Thyroid gland (tissue), 4 donors: ENCODE measurements at regions not wholly inside any gene's neighbourhood (a gene's known extent, or its start where the extent isn't known, plus 50 kb on each side); places are given as distances from the start of the nearest gene placed in this dataset.
"Not testable (repeated sequence)": the region's sequence is repeated elsewhere in the genome, so short reads cannot be mapped to it uniquely, and the experiment has no call there.

Experiments
- POLR2A ChIP-seq, 2 donors: fragments of 450-650 bp; IDR thresholded peaks; one replicate each; pipeline ENCODE4 v1.6.1; 2017; ENCODE audit warnings: antibody characterized with exemption in 2 of 2, mild to moderate bottlenecking in 2 of 2, moderate library complexity in 1 of 2
- TF ChIP-seq, protein P1 (sequence below), 6 experiments: fragments of 200-600 bp in 3 of 6; fragments of 450-650 bp in 3 of 6; sonication (generic) in 3 of 6; IDR thresholded peaks; one replicate each; pipeline ENCODE4 v1.5.1; 2016 to 2019; ENCODE audit warnings: antibody characterized with exemption in 6 of 6, mild to moderate bottlenecking in 2 of 6, inconsistent platforms in 1 of 6, moderate library complexity in 1 of 6

DNA sequence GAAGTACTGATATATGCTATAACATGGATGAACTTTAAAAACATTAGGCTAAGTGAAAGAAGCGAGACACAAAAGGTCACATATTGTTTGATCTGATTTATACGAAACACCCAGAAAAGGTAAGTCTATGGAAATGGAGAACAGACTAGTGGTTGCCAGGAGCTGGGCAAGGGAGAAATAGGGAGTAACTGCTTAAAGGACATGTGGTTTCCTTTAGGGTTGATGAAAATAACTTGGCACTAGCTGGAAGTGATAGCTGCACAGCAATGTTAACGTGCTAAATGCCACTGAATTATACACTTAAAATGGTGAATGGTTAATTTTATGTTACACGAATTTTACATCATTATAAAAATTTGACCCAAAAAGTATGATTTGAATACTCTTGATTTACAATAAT, 147.7 kb downstream of the SPATA31A1 start:
- TF ChIP-seq, protein P1, sequence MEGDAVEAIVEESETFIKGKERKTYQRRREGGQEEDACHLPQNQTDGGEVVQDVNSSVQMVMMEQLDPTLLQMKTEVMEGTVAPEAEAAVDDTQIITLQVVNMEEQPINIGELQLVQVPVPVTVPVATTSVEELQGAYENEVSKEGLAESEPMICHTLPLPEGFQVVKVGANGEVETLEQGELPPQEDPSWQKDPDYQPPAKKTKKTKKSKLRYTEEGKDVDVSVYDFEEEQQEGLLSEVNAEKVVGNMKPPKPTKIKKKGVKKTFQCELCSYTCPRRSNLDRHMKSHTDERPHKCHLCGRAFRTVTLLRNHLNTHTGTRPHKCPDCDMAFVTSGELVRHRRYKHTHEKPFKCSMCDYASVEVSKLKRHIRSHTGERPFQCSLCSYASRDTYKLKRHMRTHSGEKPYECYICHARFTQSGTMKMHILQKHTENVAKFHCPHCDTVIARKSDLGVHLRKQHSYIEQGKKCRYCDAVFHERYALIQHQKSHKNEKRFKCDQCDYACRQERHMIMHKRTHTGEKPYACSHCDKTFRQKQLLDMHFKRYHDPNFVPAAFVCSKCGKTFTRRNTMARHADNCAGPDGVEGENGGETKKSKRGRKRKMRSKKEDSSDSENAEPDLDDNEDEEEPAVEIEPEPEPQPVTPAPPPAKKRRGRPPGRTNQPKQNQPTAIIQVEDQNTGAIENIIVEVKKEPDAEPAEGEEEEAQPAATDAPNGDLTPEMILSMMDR (IDR thresholded peaks at IDR 0.05), result not testable (repeated sequence)
- TF ChIP-seq POLR2A (IDR thresholded peaks at IDR 0.05), result not testable (repeated sequence)
